GM12864 (cell line): ENCODE measurements at regions not wholly inside any gene's neighbourhood (a gene's known extent, or its start where the extent isn't known, plus 50 kb on each side); places are given as distances from the start of the nearest gene placed in this dataset.

ENCODE experiments used
- DNase-seq: peaks from one replicate; pipeline ENCODE4 v3.0.0-alpha.2; 2011; ENCODE audit warnings: low read depth
- H3K4me3 ChIP-seq: 2 replicates; pipeline ENCODE4 v1.5.1; 2011; ENCODE audit warnings: mild to moderate bottlenecking, low read depth, low read length, control low read depth
- TF ChIP-seq, protein P1 (sequence below): IDR thresholded peaks from 2 replicates; pipeline ENCODE4 v1.5.1; 2011; ENCODE audit warnings: low read depth, mild to moderate bottlenecking, moderate library complexity, low read length, control low read depth, inconsistent platforms; ENCODE audit errors: missing control alignments

DNA sequence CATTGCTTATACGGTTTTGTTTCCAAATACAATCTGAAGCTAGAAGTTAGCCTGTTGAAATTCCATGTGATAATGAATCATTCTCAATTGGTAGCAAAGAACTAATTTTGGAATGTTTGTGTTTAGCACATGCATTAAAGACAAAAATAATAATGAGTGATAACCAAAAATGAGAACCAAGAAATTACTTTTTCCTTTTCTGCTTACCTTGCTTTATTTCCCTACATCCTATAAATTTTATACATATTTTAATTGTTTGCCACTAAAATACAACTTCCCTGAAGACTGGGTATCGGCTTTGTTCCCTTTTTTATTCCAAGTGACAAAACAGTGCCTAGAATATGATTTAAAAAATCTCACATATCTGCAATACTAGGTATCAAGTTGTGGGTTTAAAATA is 203.8 kb upstream of the TACR3 start:
- no peak for DNase-seq
- no peak overlapping the region for H3K4me3 ChIP-seq
- TF ChIP-seq, protein P1, sequence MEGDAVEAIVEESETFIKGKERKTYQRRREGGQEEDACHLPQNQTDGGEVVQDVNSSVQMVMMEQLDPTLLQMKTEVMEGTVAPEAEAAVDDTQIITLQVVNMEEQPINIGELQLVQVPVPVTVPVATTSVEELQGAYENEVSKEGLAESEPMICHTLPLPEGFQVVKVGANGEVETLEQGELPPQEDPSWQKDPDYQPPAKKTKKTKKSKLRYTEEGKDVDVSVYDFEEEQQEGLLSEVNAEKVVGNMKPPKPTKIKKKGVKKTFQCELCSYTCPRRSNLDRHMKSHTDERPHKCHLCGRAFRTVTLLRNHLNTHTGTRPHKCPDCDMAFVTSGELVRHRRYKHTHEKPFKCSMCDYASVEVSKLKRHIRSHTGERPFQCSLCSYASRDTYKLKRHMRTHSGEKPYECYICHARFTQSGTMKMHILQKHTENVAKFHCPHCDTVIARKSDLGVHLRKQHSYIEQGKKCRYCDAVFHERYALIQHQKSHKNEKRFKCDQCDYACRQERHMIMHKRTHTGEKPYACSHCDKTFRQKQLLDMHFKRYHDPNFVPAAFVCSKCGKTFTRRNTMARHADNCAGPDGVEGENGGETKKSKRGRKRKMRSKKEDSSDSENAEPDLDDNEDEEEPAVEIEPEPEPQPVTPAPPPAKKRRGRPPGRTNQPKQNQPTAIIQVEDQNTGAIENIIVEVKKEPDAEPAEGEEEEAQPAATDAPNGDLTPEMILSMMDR: no peak

- DNase-seq: no peak
- TF ChIP-seq, protein P1: no peak
- no peak overlapping the region for H3K4me3 ChIP-seq
These were observed 198.4 kb upstream of the TACR3 start for GRCh38 chr4:103918214-103918613.

DNA sequence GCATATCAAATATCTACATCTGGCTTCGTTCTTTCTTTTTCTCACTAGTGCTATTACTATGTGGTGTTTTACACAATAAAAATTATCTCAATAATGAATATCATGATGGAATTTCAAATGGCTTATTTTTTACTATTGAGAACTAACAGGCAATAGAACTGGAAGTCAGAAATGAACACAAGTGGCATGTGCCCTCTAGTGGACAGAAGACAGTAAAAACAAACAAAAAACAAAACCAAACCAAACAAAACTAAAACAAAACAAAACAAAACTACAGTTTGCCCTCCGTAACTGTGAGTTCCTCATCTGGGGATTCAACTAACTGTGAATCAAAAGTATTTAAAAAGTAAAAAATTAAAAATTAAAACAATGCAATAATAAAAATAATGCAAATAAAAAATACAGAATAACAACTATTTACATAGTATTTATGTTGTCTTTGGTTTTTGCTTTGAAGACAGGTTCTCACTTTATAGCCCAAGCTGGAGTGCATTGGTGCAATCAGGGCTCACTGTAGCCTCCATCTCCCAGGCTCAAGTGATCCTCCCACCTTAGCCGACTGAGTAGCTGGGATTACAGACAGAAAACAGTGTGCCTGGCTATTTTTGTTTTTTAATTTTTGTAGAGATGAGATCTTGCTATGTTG is 195.6 kb upstream of the TACR3 start:
- TF ChIP-seq, protein P1: peak; percentile 63
- peak overlapping the region; percentile 11; the same call in 1 of the 2 replicates for H3K4me3 ChIP-seq
- peak; percentile 33 for DNase-seq

DNA sequence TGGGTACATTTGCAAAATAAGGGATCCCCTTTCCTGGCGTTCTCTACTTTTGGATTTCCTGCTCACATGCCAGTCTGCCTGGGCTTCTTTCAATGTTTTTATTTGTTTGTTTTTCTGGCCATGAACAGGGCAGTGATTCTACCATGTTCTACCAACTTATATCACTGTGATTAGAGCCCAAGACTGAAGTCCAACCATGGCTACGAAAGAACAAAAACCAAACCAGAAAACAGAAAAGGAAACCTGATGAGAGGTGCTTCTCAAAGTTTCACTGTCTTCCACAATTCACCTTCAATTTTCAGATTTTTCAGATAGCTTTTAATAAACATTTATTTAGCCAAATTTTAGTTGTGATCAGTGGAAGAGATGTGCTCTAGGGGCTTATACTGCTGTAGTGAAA is 187.6 kb upstream of the TACR3 start:
- no peak overlapping the region for H3K4me3 ChIP-seq
- TF ChIP-seq, protein P1: no peak

GRCh38 chr4:103904123-103904522 is 184.3 kb upstream of the TACR3 start:
- TF ChIP-seq, protein P1: no peak
- H3K4me3 ChIP-seq: no peak overlapping the region
- no peak for DNase-seq

More for the DNA sequence above, 187.6 kb upstream of the TACR3 start:
- no peak for DNase-seq

DNA sequence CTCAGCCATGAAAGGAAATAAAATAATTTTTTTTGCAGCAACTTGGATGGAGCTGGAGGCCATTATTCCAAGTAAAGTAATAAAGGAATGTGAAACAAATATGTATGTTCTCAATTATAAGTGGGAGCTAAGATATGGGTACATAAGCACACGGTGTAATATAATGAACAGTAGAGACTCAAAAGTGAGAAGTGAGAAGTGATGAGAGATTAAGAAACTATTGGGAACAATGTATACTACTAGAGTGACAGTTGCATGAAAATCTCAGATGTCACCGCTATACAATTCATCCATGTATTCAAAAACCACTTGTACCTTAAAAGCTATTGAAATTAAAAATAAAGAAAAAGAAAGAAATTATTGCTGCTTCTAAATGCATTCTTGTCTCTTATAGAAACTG is 182.9 kb upstream of the TACR3 start:
- TF ChIP-seq, protein P1: no peak
- DNase-seq: no peak
- no peak overlapping the region for H3K4me3 ChIP-seq

DNA sequence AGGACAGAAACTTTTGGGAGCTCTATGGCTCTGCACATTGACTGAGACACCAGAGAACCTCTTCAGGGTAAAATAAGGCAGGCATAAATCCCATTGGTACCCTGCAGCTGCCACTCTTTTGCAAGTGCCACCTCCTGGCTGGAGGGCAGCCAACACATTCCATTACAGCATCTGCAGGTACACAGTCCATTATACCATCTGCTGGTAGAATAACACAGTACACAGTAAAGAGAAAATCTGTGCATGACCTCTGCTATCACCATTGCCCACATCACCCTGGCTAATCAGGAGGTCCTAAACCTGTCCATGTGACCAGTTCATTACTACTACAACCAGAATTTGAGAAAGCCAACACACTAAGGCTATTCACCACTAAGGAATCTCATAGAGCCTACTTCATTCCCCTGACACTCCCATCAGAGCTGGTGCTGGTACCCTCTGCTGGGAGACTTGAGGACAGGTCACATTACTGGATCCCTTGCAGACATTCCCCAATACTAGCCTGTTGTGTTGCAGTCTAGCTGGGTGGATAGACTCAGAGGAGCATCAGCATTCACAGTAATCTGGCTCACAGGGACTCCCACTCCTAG is 176.2 kb upstream of the TACR3 start:
- DNase-seq: no peak
- TF ChIP-seq, protein P1: no peak
- no peak overlapping the region for H3K4me3 ChIP-seq
